Large intestine (tissue), 3 donors: ENCODE measurements at regions not wholly inside any gene's neighbourhood (a gene's known extent, or its start where the extent isn't known, plus 50 kb on each side); places are given as distances from the start of the nearest gene placed in this dataset.

Experiments used
- DNase-seq, 2 donors: peaks; one replicate each; pipeline versions ENCODE4 v3.0.0 to v3.0.0-alpha.2; 2013
- H3K27ac ChIP-seq: one replicate; pipeline ENCODE4 v1.5.1; 2013; ENCODE audit warnings: low read length
- H3K27me3 ChIP-seq: 2 replicates; pipeline ENCODE4 v1.6.1; 2013; ENCODE audit warnings: low read length; ENCODE audit not compliant: control insufficient read depth, insufficient read depth
- H3K36me3 ChIP-seq: 2 replicates; pipeline ENCODE4 v1.6.1; 2013; ENCODE audit warnings: low read length; ENCODE audit not compliant: control insufficient read depth, insufficient read depth
- H3K4me1 ChIP-seq: one replicate; pipeline ENCODE4 v1.6.1; 2013; ENCODE audit warnings: low read length; ENCODE audit not compliant: control insufficient read depth, insufficient read depth
- H3K4me3 ChIP-seq: one replicate; pipeline ENCODE4 v1.5.1; 2013; ENCODE audit warnings: low read length
- H3K9me3 ChIP-seq: one replicate; pipeline ENCODE4 v1.6.1; 2013; ENCODE audit warnings: mild to moderate bottlenecking, low read depth, low read length, moderate library complexity; ENCODE audit not compliant: control insufficient read depth
- WGBS: methylation state at CpG from one replicate; pipeline ENCODE4 v1.1.5; 2013; ENCODE audit warnings: low lambda C conversion rate; ENCODE audit not compliant: insufficient coverage; 5-methylcytosine and 5-hydroxymethylcytosine counted together

DNA sequence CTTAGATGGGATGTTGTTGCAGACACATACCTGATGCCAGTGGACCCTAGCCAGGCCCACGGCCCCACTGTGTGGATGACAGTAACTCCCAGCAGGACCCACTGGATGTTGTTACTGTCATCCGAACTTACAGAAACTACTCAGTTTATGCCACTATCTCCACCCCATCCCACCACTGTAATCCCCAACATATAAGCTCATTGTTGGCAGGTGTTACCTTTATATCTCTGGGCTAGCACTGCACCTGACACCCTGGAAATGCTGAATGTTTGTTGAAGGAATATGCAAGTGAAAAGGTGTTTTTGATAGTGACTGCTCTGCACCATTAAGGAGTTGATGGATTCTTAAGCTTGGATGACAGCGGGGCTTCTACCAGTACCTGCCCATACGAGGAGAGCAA lies 133.5 kb upstream of the ASB18 start:
- no peaks in the 10 kb centered on the region for H3K27me3 ChIP-seq
- no peaks in the 10 kb centered on the region for H3K9me3 ChIP-seq
- H3K27ac ChIP-seq, result no peak overlapping the region
- DNase-seq, result no peak
- no peaks in the 10 kb centered on the region for H3K36me3 ChIP-seq
- no CpG with 5 or more reads among the region's 4 CpGs for WGBS
- no peak overlapping the region for H3K4me3 ChIP-seq
- no peaks in the 10 kb centered on the region for H3K4me1 ChIP-seq

- Histone ChIP-seq H3K4me3 (no peak overlapping the region), H3K9me3 (no peaks in the 10 kb centered on the region), H3K4me1 (no peaks in the 10 kb centered on the region), H3K36me3 (no peaks in the 10 kb centered on the region), H3K27me3 (no peaks in the 10 kb centered on the region), H3K27ac (no peak overlapping the region)
- WGBS, result no CpG with 5 or more reads among the region's 15 CpGs
- no peak for DNase-seq
Measured at GRCh38 chr2:236399409-236399808, 135.2 kb upstream of the ASB18 start.

DNA sequence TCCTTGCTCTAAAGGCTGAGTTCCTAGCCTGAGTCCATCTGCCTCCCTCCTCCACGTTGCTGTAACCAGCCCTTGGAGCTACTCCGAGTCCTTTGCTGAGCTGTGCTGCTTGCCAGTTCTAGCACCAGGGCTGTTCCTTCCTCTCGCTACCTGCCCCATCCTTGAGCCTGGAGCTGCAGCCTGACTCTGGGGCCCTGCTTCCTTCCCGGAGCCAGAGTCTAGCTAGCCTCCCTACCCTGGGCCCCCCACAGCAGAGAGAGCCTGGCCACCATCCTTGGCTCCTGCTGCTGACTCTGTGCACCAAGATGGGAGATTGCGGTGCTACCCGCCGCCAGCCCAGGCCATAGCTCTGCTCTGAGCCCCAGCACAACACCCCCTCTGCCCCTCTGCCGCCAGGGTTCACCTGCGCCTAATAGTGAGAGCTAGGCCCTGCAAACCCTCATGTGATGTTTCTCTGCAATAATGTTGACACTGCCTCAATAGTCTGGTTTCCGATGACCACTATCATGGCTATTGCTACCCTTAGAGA lies 135.9 kb upstream of the ASB18 start:
- Histone ChIP-seq H3K4me1 (no peaks in the 10 kb centered on the region), H3K27ac (no peak overlapping the region), H3K36me3 (no peaks in the 10 kb centered on the region), H3K4me3 (no peak overlapping the region), H3K27me3 (no peaks in the 10 kb centered on the region), H3K9me3 (no peaks in the 10 kb centered on the region)
- WGBS, result no CpG with 5 or more reads among the region's 10 CpGs
- no peak for DNase-seq

DNA sequence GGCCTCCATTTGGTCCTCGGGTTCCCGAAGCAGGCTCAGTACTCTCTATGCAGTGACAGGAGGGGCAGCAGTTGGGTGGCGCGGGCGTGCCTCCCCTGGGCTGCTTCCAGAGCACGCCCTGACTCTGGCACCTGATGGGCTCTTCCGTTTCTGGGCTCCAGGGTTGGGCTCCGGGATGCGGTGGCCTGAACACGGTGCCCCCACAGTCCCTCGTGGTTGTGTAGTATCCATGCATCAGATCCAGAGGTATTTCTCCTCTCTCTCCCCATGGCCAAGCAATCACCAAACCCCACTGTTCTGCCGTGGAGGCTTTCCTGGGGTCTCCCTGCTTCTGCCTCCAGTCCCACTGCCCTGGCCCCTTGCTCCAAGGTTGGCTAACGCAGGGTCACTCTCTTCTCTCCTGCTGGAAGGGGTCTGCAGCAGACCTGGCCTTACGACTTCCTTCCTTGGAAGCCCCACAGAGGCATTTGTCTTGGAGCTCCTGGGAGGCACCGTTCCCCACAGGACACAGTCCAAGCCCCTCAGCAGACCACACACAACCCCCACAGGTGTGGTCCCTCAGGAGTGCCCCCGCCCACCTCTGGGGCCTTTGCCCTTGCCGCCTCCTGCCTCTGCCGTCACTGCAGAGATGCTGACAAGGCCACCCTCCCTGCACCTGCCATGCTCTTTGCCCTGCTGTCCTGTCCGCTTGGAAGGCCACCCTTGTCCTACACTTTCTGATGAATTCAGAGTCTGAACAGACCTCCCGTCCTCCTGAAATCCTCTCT lies 136.6 kb upstream of the ASB18 start:
- Histone ChIP-seq H3K27me3 (no peaks in the 10 kb centered on the region), H3K36me3 (no peaks in the 10 kb centered on the region), H3K4me1 (no peaks in the 10 kb centered on the region), H3K9me3 (no peaks in the 10 kb centered on the region), H3K27ac (no peak overlapping the region), H3K4me3 (no peak overlapping the region)
- DNase-seq, result no peak
- no CpG with 5 or more reads among the region's 20 CpGs for WGBS

GRCh38 chr2:236402033-236402790 lies 138.0 kb upstream of the ASB18 start:
- Histone ChIP-seq H3K4me3 (no peak overlapping the region), H3K9me3 (no peaks in the 10 kb centered on the region), H3K36me3 (no peaks in the 10 kb centered on the region), H3K4me1 (no peaks in the 10 kb centered on the region), H3K27ac (no peak overlapping the region), H3K27me3 (no peaks in the 10 kb centered on the region)
- WGBS, result 80% methylated on average over 1 of the region's 12 CpGs
- no peak for DNase-seq

DNA sequence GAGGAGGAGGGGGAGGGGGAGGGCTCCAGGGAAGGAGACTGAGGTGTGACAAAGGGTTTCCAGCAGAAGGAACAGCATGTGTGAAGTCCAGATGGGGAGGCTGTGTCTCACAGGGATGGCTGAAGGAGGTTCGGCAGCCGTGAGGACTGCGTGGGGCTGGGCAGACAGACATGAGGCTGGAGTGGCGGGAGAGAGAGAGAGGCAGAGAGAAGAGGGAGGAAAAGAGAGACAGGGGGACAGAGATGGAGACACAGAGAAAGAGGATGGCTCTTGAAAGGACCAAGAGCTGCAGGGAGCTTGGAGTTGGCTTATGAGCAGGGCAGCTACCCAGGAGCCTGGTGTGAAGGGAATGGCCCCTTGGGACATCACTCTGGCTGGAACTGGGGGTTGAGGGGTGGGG lies 138.9 kb upstream of the ASB18 start:
- no peak for DNase-seq
- Histone ChIP-seq H3K27me3 (no peaks in the 10 kb centered on the region), H3K4me3 (no peak overlapping the region), H3K27ac (no peak overlapping the region), H3K9me3 (no peaks in the 10 kb centered on the region), H3K36me3 (no peaks in the 10 kb centered on the region), H3K4me1 (no peaks in the 10 kb centered on the region)
- WGBS, result 100% methylated on average over 1 of the region's 4 CpGs

DNA sequence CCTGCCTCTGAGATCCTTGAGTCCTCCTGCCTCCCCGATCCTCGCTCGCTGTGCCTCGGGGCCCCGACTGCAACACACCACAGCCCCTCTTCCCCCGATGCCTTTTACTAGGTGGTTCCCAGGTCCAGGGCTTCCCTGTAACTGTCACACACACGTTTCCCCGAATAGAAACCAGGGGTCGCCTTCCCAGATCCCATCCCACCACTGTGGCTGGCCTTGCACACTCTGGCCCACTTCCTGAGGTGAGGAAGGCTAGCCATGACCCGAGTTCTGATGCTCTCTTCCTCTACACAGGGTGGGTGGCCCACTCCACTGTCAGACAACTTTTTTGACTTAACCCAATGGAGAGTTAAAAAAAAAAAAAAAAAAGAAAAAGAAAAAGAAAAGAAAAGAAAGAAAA lies 139.6 kb upstream of the ASB18 start:
- Histone ChIP-seq H3K36me3 (no peaks in the 10 kb centered on the region), H3K9me3 (no peaks in the 10 kb centered on the region), H3K4me1 (no peaks in the 10 kb centered on the region), H3K27ac (no peak overlapping the region), H3K27me3 (no peaks in the 10 kb centered on the region), H3K4me3 (no peak overlapping the region)
- 100% methylated on average over 1 of the region's 10 CpGs for WGBS
- DNase-seq, result no peak

GRCh38 chr2:236404346-236404745 lies 140.1 kb upstream of the ASB18 start:
- no peaks in the 10 kb centered on the region for H3K9me3 ChIP-seq
- H3K36me3 ChIP-seq, result no peaks in the 10 kb centered on the region
- H3K4me3 ChIP-seq, result no peak overlapping the region
- DNase-seq, result no peak
- no CpG with 5 or more reads among the region's 6 CpGs for WGBS
- no peaks in the 10 kb centered on the region for H3K27me3 ChIP-seq
- no peaks in the 10 kb centered on the region for H3K4me1 ChIP-seq
- H3K27ac ChIP-seq, result no peak overlapping the region

DNA sequence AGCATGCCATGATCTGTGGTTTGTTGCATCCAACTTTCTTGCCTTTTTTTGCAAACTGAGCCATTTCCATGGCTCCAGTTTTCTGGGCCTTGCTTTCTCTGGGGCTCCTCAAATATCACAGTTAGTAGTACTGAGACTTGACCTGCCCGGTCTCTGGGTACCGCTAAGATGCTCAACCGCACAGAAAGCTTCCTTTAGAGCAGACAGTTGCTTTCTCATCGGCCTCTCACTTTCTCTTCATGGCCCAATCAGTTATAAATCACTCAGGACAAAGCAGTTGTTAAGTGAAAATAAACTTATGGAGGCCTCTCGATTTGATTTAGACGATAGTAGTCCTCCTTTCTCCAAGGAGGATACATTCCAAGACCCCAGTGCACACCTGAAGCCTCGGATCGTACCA lies 141.2 kb upstream of the ASB18 start:
- no peak overlapping the region for H3K4me3 ChIP-seq
- H3K9me3 ChIP-seq, result no peaks in the 10 kb centered on the region
- no peaks in the 10 kb centered on the region for H3K4me1 ChIP-seq
- H3K27ac ChIP-seq, result no peak overlapping the region
- WGBS, result no CpG with 5 or more reads among the region's 8 CpGs
- H3K27me3 ChIP-seq, result no peaks in the 10 kb centered on the region
- DNase-seq, result no peak
- H3K36me3 ChIP-seq, result no peaks in the 10 kb centered on the region

GRCh38 chr2:236408090-236408489 lies 143.9 kb upstream of the ASB18 start:
- no peak for DNase-seq
- H3K4me1 ChIP-seq, result no peaks in the 10 kb centered on the region
- H3K27me3 ChIP-seq, result no peaks in the 10 kb centered on the region
- no peak overlapping the region for H3K27ac ChIP-seq
- no peaks in the 10 kb centered on the region for H3K36me3 ChIP-seq
- H3K9me3 ChIP-seq, result no peaks in the 10 kb centered on the region
- no peak overlapping the region for H3K4me3 ChIP-seq
- WGBS, result no CpG with 5 or more reads among the region's 7 CpGs
